HEK293 (cell line): ENCODE measurements at regions not wholly inside any gene's neighbourhood (a gene's known extent, or its start where the extent isn't known, plus 50 kb on each side); places are given as distances from the start of the nearest gene placed in this dataset.

Experiments
- PRDM6 ChIP-seq: fragments of 450-650 bp; formaldehyde crosslinking; IDR thresholded peaks from 2 replicates; pipeline ENCODE4 v1.5.1; 2017; ENCODE audit warnings: missing biosample characterization, missing genetic modification characterization
- SCRT2 ChIP-seq: fragments of 450-650 bp; formaldehyde crosslinking; IDR thresholded peaks from 2 replicates; pipeline ENCODE4 v1.5.1; 2016; ENCODE audit warnings: missing biosample characterization, missing genetic modification characterization
- TCF7L2 ChIP-seq: IDR thresholded peaks from 2 replicates; pipeline ENCODE4 v1.6.1; 2011; ENCODE audit warnings: low read depth, mild to moderate bottlenecking, inconsistent platforms, low read length, moderate library complexity, borderline replicate concordance
- ZBTB17 ChIP-seq: fragments of 450-650 bp; formaldehyde crosslinking; IDR thresholded peaks from 2 replicates; pipeline ENCODE4 v1.5.1; 2016; ENCODE audit warnings: missing biosample characterization, missing genetic modification characterization
- ZBTB49 ChIP-seq: fragments of 450-650 bp; formaldehyde crosslinking; IDR thresholded peaks from 2 replicates; pipeline ENCODE4 v1.5.1; 2016; ENCODE audit warnings: missing biosample characterization, missing genetic modification characterization, low read depth
- ZFHX2 ChIP-seq: fragments of 450-650 bp; formaldehyde crosslinking; conservative IDR thresholded peaks from 2 replicates; pipeline ENCODE4 v1.5.1; 2016; ENCODE audit warnings: missing biosample characterization, missing genetic modification characterization
- ZFP3 ChIP-seq: fragments of 450-650 bp; formaldehyde crosslinking; IDR thresholded peaks from 2 replicates; pipeline ENCODE4 v1.5.1; 2016; ENCODE audit warnings: low read depth, missing biosample characterization, missing genetic modification characterization
- ZFP69B ChIP-seq: fragments of 450-650 bp; formaldehyde crosslinking; IDR thresholded peaks from 2 replicates; pipeline ENCODE4 v1.5.1; 2016; ENCODE audit warnings: missing biosample characterization, missing genetic modification characterization
- ZNF169 ChIP-seq: fragments of 450-650 bp; formaldehyde crosslinking; IDR thresholded peaks from 2 replicates; pipeline ENCODE4 v1.5.1; 2016; ENCODE audit warnings: missing biosample characterization, missing genetic modification characterization
- ZNF18 ChIP-seq: fragments of 450-650 bp; formaldehyde crosslinking; IDR thresholded peaks from 2 replicates; pipeline ENCODE4 v1.5.1; 2016; ENCODE audit warnings: missing biosample characterization, missing genetic modification characterization
- ZNF221 ChIP-seq: fragments of 450-650 bp; formaldehyde crosslinking; IDR thresholded peaks from 2 replicates; pipeline ENCODE4 v1.5.1; 2017; ENCODE audit warnings: missing biosample characterization, missing genetic modification characterization, borderline replicate concordance
- ZNF266 ChIP-seq: fragments of 450-650 bp; formaldehyde crosslinking; IDR thresholded peaks from 2 replicates; pipeline ENCODE4 v1.5.1; 2016; ENCODE audit warnings: missing biosample characterization, missing genetic modification characterization, low read depth
- ZNF274 ChIP-seq, 2 experiments: fragments of 200-500 bp in 1 of 2; fragments of 450-650 bp in 1 of 2; sonication (Bioruptor generic) in 1 of 2; formaldehyde crosslinking in 1 of 2; IDR thresholded peaks; 2 replicates each; pipeline versions ENCODE4 v1.5.1 to v1.6.1; 2014 to 2016; ENCODE audit warnings: borderline replicate concordance in 1 of 2, inconsistent platforms in 1 of 2, low read length in 1 of 2, missing biosample characterization in 1 of 2, missing genetic modification characterization in 1 of 2
- ZNF280C ChIP-seq: fragments of 450-650 bp; formaldehyde crosslinking; IDR thresholded peaks from 2 replicates; pipeline ENCODE4 v1.5.1; 2016; ENCODE audit warnings: missing biosample characterization, missing genetic modification characterization
- ZNF362 ChIP-seq: fragments of 450-650 bp; formaldehyde crosslinking; IDR thresholded peaks from 2 replicates; pipeline ENCODE4 v1.5.1; 2016; ENCODE audit warnings: missing biosample characterization, missing genetic modification characterization
- ZNF366 ChIP-seq: fragments of 450-650 bp; formaldehyde crosslinking; conservative IDR thresholded peaks from 2 replicates; pipeline ENCODE4 v1.5.1; 2016; ENCODE audit warnings: missing biosample characterization, missing genetic modification characterization
- ZNF37A ChIP-seq: fragments of 450-650 bp; IDR thresholded peaks from 2 replicates; pipeline ENCODE4 v1.5.1; 2018; ENCODE audit warnings: missing biosample characterization, missing genetic modification characterization
- ZNF416 ChIP-seq: fragments of 450-650 bp; formaldehyde crosslinking; IDR thresholded peaks from 2 replicates; pipeline ENCODE4 v1.5.1; 2016; ENCODE audit warnings: missing biosample characterization, missing genetic modification characterization
- ZNF423 ChIP-seq: fragments of 450-650 bp; formaldehyde crosslinking; IDR thresholded peaks from 2 replicates; pipeline ENCODE4 v1.5.1; 2016; ENCODE audit warnings: missing biosample characterization, missing genetic modification characterization
- ZNF529 ChIP-seq: fragments of 450-650 bp; formaldehyde crosslinking; IDR thresholded peaks from 2 replicates; pipeline ENCODE4 v1.5.1; 2017; ENCODE audit warnings: missing genetic modification characterization, missing biosample characterization; ENCODE audit not compliant: insufficient replicate concordance
- ZNF571 ChIP-seq: fragments of 450-650 bp; formaldehyde crosslinking; IDR thresholded peaks from 2 replicates; pipeline ENCODE4 v1.5.0; 2017; ENCODE audit warnings: missing biosample characterization, missing genetic modification characterization
- ZNF600 ChIP-seq: fragments of 450-650 bp; formaldehyde crosslinking; IDR thresholded peaks from 2 replicates; pipeline ENCODE4 v1.5.1; 2016; ENCODE audit warnings: missing biosample characterization, missing genetic modification characterization
- ZNF626 ChIP-seq: fragments of 450-650 bp; sonication (Bioruptor Pico); formaldehyde crosslinking; IDR thresholded peaks from 2 replicates; pipeline ENCODE4 v1.5.1; 2018; ENCODE audit warnings: missing biosample characterization, missing genetic modification characterization, inconsistent platforms
- ZNF645 ChIP-seq: fragments of 450-650 bp; formaldehyde crosslinking; IDR thresholded peaks from 2 replicates; pipeline ENCODE4; 2016; ENCODE audit warnings: missing biosample characterization, missing genetic modification characterization
- ZNF654 ChIP-seq: fragments of 450-650 bp; formaldehyde crosslinking; IDR thresholded peaks from 2 replicates; pipeline ENCODE4 v1.5.1; 2016; ENCODE audit warnings: low read depth, missing biosample characterization, missing genetic modification characterization
- ZNF660 ChIP-seq: fragments of 450-650 bp; IDR thresholded peaks from 2 replicates; pipeline ENCODE4 v1.5.1; 2018; ENCODE audit warnings: missing biosample characterization, mild to moderate bottlenecking, missing genetic modification characterization
- ZNF701 ChIP-seq: fragments of 450-650 bp; formaldehyde crosslinking; IDR thresholded peaks from 2 replicates; pipeline ENCODE4 v1.5.1; 2016; ENCODE audit warnings: missing biosample characterization, missing genetic modification characterization
- ZNF785 ChIP-seq: fragments of 450-650 bp; formaldehyde crosslinking; IDR thresholded peaks from 2 replicates; pipeline ENCODE4 v1.5.1; 2016; ENCODE audit warnings: missing biosample characterization, missing genetic modification characterization

GRCh38 chr10:15430969-15431771 lies 60.1 kb upstream of the FAM171A1 start (continued):
- TF ChIP-seq ZNF626 (tag by site-specific recombination) (no peak), ZNF571 (no peak), PRDM6 (tag by site-specific recombination) (peak; percentile 79), ZNF645 (tag by site-specific recombination) (no peak), ZNF18 (tag by site-specific recombination) (peak; percentile 95), ZBTB17 (tag by site-specific recombination) (peak; percentile 61; the same call in 1 of the 2 replicates), ZNF362 (tag by site-specific recombination) (no peak), ZNF529 (tag by site-specific recombination) (no peak), ZNF416 (tag by site-specific recombination) (no peak), ZNF701 (no peak), ZNF600 (no peak), ZNF169 (tag by site-specific recombination) (no peak), ZNF37A (tag by site-specific recombination) (no peak), ZNF366 (tag by site-specific recombination) (peak; percentile 54; the same call in 1 of the 2 replicates), ZNF423 (tag by site-specific recombination) (peak; percentile 25; the same call in 1 of the 2 replicates), ZNF660 (no peak), ZFP3 (no peak), TCF7L2 (no peak), SCRT2 (no peak), ZBTB49 (no peak), ZNF280C (tag by site-specific recombination) (no peak), ZFHX2 (tag by site-specific recombination) (no peak), ZNF221 (tag by site-specific recombination) (no peak), ZFP69B (tag by site-specific recombination) (no peak), ZNF266 (tag by site-specific recombination) (no peak), ZNF654 (tag by site-specific recombination) (0 out of 2 replicates have a peak, but pooled peaks have one; percentile 15), ZNF785 (no peak), ZNF274 (IDR thresholded peaks at IDR 0.05; ENCODE audit: low read length) (no peak), ZNF274 (tag by site-specific recombination; IDR thresholded peaks at IDR 0.05; ENCODE audit: borderline replicate concordance) (no peak)
